ENCODE measurements at regions not wholly inside any gene's neighbourhood (a gene's known extent, or its start where the extent isn't known, plus 50 kb on each side); places are given as distances from the start of the nearest gene placed in this dataset.

DNA sequence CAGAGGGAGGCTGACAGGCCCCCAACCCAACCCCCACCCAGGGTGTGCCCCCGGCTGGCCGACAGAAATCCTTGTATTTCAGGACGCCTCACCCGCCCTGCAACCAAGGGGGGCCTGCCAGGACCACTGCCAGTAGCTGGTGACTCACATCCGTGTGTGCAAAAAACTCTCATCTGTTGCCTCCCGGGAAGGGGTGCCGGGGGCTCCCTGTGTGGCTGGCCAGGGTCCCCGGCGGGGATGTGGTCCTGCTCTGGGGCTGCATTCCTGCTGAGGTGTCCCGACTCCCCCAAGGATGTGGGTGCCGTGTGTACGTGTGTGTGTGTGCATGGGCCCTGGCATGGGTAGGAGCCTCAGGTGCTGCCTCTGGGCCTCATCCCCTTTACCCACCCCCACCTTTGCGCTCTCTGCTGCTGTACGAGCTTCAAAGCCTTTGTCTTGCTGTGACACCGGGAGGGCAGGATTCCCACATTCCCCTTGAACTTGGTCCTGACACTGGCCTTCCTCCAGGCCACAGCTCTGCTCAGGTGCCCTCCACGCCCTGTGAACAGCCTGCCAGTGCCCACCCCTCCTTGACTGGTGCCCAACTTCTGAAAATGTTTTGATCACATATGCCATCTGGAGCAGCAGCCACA is 226.3 kb upstream of the HDAC4 start:
- intact Hi-C loops (cut with DNase I): no loop called here
- Histone ChIP-seq H3K27me3 (no peaks in the 10 kb centered on the region), H3K27ac (no peak overlapping the region), H3K9me3 (no peaks in the 10 kb centered on the region), H3K36me3 (no peaks in the 10 kb centered on the region), H3K4me3 (no peak overlapping the region), H3K4me1 (no peaks in the 10 kb centered on the region)
- no peak for DNase-seq
- ATAC-seq: no peak
- no peak for FAIRE-seq
- 70 to 80% methylated on average over 16 of the region's 16 CpGs for WGBS, 2 donors
- TF ChIP-seq, protein P1, sequence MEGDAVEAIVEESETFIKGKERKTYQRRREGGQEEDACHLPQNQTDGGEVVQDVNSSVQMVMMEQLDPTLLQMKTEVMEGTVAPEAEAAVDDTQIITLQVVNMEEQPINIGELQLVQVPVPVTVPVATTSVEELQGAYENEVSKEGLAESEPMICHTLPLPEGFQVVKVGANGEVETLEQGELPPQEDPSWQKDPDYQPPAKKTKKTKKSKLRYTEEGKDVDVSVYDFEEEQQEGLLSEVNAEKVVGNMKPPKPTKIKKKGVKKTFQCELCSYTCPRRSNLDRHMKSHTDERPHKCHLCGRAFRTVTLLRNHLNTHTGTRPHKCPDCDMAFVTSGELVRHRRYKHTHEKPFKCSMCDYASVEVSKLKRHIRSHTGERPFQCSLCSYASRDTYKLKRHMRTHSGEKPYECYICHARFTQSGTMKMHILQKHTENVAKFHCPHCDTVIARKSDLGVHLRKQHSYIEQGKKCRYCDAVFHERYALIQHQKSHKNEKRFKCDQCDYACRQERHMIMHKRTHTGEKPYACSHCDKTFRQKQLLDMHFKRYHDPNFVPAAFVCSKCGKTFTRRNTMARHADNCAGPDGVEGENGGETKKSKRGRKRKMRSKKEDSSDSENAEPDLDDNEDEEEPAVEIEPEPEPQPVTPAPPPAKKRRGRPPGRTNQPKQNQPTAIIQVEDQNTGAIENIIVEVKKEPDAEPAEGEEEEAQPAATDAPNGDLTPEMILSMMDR (IDR thresholded peaks at IDR 0.05): no peak

DNA sequence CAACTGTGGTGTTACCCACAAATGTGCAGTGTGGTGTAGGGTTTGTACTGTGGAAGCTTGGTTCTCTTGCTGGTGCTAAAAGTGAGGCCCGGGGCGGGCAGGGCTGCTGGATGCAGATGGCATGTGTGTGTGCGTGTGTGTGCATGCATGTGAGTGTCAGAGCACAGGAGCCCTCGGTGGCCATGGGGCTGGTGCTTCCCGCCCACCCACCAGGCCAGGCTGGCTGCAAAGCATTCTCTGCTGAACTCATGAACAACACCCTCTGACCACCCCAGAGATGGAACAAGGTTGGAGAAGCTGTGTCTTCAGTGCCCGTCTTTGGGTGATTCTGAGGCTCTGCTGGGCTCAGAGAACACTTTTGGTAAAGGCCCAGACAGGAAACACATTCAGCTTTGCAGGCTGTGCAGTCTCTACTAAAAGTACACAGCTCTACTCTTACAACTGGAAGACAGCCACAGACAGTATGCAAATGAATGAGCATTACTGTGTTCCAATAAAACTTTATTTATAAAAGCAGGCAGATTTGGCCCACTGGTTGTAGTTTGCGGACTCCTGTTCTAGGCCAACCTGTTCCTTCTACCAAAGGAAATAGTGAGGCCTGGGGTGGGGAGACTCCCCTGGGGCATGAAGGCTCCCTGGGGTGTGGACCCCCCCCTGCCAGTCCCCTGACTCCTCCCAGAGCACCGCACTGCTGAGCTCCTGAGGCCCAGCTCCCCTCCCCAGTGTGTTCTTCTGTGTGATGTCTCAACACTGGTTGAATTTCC is 225.3 kb upstream of the HDAC4 start:
- Histone ChIP-seq H3K27ac (no peak overlapping the region), H3K4me3 (no peak overlapping the region), H3K27me3 (no peaks in the 10 kb centered on the region), H3K4me1 (no peaks in the 10 kb centered on the region), H3K36me3 (no peaks in the 10 kb centered on the region), H3K9me3 (no peaks in the 10 kb centered on the region)
- FAIRE-seq (no peak), DNase-seq (no peak), ATAC-seq (no peak)
- TF ChIP-seq, protein P1 (IDR thresholded peaks at IDR 0.05): no peak
- intact Hi-C loops (cut with DNase I): no loop called here
- 88 to 89% methylated on average over 8 of the region's 8 CpGs for WGBS, 2 donors

DNA sequence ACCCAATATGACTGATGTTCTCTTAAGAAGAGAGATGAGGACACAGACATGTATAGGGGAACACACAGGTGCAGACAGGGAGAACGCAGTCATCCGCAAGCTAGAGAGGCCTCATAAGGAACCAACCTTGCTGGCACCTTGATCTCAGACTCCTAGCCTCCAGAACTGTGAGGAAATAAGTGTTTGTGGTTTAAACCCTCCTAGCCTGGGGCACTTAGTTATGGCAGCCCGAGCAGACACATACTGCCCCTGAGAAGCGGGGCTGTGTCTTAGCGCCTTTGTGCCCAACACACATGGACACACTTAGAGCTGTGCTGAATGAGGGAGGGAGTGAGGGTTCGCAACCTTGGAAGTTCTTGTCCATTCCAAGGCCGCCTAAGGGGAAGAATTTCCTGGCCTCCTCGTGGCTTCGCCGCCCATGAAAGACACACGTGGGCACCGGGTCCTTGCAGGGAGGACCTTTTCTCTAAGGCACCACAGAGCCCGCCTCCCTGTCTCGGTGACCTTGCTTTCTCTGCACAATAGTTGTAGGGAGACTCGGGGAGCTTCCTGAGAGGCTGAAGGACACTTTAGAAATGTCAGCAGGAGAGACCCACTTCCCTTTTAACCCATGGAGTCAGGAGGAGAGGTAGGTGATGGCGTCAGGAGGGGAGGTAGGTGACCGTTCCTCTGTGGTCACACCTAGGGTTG is 224.5 kb upstream of the HDAC4 start:
- Histone ChIP-seq H3K27me3 (no peaks in the 10 kb centered on the region), H3K36me3 (no peaks in the 10 kb centered on the region), H3K27ac (no peak overlapping the region), H3K4me3 (no peak overlapping the region), H3K4me1 (no peaks in the 10 kb centered on the region), H3K9me3 (no peaks in the 10 kb centered on the region)
- TF ChIP-seq, protein P1 (IDR thresholded peaks at IDR 0.05): no peak
- FAIRE-seq (no peak), ATAC-seq (no peak), DNase-seq (no peak)
- WGBS, 2 donors: 85 to 89% methylated on average over 17 of the region's 17 CpGs
- intact Hi-C loops (cut with DNase I): no loop called here

DNA sequence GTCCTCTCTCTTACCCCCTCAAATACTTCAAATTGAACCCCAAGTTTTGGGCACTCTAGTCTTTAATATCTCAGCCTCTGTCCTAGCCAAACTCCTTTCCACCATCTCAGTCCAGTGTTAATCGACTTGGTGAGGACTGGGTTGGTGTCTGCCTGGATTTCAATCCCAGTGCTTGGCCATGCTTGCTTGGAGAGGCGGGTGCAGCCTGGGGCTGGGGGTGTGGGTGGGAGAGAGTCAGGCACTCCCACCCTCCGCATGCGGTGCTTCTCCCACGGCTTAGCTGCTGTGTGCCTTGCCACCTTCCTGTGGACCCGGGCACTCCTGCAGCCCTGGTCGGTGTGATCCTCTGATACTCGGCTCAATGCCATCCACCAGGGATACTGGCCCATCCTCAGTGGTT is 220.8 kb upstream of the HDAC4 start:
- H3K9me3 ChIP-seq: no peaks in the 10 kb centered on the region
- no peak for DNase-seq
- no peak overlapping the region for H3K4me3 ChIP-seq
- WGBS, 2 donors: 76 to 92% methylated on average over 8 of the region's 8 CpGs
- FAIRE-seq: no peak
- TF ChIP-seq, protein P1 (IDR thresholded peaks at IDR 0.05): no peak
- H3K27me3 ChIP-seq: no peaks in the 10 kb centered on the region
- H3K4me1 ChIP-seq: no peaks in the 10 kb centered on the region
- intact Hi-C loops (cut with DNase I): no loop called here
- no peaks in the 10 kb centered on the region for H3K36me3 ChIP-seq
- no peak for ATAC-seq
- H3K27ac ChIP-seq: no peak overlapping the region

Measured in pancreas (tissue), 10 donors.